NCI-H1694 treated with DMSO at 0.1 percent for 48 hours (cell line): ENCODE measurements at regions not wholly inside any gene's neighbourhood (a gene's known extent, or its start where the extent isn't known, plus 50 kb on each side); places are given as distances from the start of the nearest gene placed in this dataset.
"Not testable (repeated sequence)": the region's sequence is repeated elsewhere in the genome, so short reads cannot be mapped to it uniquely, and the experiment has no call there.

Experiments used
- DNase-seq: peaks from one replicate; lab custom pipeline; 2025; lab: John Stamatoyannopoulos, UW

DNA sequence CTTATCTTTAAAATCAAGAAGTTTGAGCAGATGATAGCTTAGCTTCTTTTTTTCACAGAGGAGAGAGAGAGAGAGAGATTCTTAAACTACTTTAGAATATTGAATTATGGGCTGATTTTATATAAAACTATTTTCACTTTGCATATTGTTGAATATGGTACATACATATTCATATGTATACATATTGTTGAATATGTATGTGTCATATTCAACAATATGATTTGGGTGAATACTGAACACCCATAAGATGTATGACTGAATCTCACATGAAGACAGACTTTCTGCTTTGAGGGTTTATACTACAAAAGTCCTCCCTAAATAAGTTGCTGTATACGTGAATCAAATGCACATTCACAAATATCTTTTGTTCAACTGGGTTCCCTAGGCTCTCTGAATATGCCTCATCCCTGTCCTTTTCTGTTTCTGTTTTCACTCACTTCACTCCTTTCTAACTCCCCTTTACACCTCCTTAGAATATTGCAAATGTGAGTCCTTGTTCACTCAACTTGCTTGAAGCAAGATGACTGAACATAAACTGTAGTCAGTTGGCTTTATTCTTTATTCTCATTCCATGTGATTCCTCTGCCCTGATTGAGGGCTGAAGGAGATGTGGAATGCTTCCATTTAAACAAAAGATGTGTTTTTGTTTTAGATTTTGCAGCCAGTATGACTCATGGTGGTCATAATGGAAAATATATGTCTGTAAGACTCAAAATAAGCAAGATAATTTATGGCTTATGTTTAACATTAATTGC lies 225.4 kb upstream of the DAB2 start:
- no peak for DNase-seq

DNA sequence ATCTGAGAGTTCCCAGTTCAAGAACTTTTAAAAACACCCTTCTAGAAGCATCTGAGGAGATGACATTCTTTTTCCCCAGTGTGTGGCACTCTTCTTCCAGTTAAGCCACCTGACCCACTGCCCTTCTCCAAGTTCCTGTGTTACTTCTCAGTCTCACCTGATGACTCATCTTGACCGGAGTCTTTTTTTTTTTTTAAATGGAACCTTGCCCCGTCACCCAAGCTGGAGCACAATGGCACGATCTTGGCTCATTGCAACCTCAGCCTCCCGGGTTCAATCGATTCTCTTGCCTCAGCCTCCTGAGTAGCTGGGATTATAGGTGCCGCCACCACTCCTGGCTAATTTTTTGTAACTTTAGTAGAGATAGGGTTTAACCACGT lies 224.1 kb upstream of the DAB2 start:
- no peak for DNase-seq

DNA sequence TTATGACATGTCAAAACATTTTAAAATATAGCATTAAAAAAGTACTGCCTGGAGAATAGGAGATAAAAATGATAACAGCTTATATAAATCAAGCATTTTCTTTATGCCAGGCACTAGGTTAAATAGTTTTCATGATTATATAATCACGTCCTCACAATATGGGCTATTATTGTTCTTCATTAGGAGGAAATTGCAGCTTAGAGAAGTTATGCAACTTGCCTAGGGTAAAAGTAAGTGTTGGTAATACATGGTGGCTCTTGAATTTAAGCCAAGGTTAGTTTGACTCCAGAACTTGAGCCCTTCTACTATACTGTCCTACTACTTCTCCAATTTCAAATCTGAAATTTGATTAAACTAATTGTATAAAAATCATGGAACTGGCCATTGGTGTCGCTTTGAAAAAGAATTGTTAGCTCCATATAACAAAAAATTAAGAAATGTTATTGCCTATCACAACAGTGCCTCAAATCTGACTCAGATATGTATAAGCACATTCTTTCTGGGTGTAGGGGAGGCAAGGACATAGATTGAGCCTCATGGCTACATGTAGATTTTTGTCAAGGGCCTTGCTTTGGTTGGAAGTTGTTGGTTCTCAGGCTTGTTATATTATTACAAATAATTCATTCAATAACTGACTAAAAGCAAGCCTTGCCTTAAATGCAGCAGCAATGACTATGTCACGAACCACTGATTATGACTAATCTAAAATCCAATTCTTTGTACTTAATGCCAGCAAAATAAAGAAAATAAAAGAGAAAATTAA lies 223.5 kb upstream of the DAB2 start:
- no peak for DNase-seq

DNA sequence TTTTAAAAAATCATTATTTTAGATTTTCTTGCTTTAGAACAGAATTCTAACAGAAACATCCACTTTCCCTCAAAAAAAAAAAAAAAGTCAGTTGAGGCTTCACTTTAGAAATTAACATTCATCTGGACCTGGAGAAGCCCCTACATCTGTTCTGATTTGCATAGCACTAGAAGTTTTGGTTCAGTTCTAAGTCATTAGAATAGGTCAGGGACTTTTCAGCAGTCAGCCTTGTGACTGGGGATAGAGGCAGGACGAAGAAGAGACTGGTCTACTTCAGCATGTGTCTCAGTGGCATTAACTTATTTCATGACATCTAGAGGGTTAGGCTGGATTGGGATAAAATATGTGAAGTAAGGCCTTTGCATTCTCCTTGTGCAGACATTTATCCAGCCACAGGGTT lies 215.8 kb upstream of the DAB2 start:
- DNase-seq = no peak

DNA sequence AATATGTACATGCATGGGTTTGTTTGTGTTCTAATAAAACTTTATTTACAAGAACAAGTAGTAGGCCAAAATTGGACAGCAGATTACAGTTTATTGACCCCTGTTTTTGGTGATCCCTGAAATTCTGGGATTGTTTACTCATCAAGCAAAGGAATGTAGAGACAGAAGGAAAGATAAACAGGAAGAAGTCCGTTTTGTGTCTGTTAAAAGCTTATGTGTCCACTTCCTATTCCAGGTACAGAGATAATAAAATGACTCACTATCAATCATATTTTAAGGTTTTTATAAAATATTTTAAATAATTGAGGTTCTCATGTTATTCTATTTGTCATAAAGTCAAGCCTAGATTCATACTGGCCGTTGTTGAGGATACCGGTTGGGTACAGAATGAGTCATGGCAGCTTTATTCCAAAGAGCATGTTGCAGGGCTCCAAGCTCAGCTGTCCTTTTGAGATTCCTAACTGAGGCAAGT lies 214.9 kb upstream of the DAB2 start:
- DNase-seq = no peak

DNA sequence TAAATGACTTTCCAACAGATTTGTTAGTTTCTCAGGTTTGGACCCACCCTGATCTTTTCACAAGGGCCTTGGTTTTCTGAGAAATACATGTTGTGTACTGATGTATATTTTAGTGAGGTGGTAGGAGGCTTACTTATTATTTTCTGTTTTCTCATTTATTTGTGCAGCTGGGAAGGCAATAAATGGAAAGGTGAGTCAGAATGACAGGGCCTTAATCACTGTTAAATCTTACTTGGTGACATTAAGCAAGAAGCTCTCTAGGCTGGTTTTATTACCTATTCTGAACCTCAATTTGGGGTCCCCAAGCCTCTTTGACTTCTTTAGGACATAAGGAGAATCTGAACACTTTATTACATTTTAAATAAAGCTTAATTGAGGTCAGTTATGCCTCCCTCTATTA lies 214.0 kb upstream of the DAB2 start:
- no peak for DNase-seq

DNA sequence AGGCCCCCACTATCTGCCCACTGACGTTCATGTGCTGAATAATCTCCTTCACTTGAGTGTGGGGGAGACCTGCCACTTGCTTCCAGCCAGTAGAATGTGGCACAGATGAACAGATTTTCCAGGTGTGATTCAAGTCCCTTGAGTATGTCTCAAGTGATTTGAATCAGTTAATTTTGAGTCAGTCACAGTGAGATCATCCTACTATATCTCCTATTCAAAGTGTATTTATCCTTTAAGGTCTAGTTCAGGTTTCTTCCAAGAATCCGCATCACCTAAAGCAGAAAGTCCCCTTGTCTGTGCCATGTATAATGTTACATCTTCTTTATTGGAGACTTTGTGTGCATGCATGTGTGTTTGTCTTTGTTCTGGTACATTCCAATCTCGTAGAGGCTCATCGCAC lies 208.3 kb upstream of the DAB2 start:
- DNase-seq = no peak

DNA sequence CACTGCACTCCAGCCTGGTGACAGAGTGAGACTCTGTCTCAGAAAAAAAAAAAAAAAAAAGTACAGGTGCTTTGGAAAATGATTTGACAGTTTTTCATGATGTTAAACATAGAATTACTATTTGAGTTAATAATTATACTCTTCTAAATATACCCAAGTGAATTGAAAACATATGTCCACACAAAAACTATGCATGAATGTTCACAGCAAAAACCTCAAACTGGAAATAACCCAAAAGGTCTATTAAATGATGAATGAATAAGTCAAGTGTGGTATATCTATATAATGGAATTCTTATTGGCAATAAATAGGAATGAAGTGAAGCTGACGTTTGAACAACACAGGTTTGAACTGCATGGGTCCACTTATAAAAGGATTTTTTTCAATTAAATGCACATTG lies 207.2 kb upstream of the DAB2 start:
- DNase-seq = no peak

DNA sequence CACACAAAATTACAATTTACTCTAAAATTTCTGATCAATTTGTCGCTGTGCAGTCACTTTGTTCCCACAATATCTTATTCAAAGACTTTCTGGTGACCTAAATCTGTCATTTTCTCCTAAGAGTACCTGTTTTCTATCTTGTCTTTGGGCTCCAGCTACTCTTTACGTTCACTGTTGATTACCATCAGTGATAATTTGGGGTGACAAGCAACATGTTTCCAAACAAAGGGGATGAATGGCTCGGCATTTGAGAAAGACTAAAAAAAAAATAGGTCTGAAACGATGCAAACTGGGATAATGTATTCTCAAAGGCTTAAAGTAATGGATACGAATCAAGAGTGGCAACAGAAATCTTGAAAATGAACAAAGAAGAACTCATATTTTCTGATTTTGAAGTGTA lies 205.2 kb upstream of the DAB2 start:
- DNase-seq = no peak

DNA sequence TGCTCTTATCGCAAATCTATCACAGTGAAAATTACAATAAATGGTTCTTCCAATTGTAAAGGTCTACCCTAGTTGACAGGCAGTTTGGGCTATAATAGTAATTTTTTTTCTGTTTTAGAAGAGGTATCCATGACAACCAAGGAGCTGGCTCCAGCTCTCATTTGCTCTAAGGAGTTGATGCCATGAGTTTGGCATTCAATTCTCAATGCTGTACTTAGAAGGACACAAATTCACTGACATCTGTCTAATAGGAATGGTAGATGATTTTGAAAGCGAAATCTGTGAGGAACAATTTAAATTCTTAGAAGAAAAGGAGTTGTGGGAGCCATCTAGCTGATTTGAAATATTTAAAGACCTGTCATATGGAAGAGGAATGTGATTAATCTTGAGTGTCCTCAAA lies 203.6 kb upstream of the DAB2 start:
- no peak for DNase-seq

DNA sequence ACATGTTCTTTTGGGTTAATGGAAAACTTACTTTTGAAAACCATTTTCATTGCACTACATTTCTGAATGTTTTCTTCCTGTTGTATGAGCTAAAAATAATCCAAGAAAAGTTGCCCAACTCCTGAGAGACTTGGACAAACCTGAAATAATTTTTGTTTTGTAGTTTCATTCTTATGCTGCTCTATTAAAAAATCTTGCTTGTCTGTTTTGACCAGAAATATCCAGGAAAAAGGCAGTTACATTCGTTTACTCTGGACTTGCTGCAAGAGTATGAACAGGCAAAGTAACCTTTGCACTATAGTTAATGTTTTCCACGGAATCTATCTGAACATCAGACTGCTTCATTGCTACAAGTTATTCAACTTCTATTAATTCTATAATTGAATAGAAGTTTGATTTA lies 200.1 kb upstream of the DAB2 start:
- no peak for DNase-seq

DNA sequence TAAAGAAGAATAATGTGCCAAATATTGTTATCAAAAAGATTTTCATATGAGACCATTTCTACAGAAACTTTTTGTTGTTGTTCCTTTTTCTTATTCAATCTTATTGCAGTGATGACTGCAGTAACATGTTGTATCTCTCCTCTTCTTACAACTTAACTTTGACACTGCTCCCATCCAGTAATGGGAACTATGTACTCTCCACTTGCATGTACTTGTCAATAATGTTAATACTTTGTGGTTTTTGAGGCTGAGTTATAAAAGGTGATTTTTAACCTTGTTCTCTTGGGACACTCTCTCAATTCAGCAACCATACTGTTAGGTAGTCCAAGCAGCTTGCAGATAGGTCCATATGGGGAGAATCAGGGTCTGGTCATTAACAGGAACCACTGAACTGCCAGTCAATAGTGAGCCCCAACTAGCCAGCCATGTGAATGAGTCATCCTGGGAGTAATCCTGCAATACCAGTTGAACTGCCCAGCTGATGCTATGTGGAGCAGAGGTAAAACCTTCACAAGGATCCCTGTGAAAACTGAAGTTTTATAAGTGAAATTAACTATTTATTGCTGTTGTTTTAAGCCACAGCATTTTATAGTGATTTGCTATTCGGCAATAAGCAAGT lies 199.6 kb upstream of the DAB2 start:
- DNase-seq = no peak

DNA sequence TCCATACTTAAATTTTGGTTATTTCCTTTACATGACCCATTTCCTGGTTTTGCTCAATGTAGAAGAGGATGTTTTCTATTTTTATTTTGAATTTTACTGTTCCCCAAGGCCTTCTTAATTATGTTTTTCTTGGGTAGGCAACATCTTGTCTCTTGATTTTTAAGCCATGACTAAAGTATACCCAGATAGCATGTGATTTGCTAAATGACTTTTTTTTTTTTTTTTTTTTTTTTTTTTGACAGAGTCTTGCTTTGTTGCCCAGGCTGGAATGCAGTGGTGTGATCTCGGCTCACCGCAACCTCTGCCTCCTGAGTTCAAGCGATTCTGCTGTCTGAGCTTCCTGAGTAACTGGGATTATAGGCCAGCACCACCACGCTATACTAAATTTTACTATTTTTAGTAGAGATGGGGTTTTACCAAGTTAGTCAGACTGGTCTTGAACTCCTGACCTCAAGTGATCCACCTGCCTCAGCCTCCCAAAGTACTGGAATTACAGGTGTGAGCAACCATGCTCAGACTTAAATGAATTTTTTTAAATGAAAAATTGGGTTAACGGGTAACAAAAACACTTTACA lies 198.6 kb upstream of the DAB2 start:
- no peak for DNase-seq

DNA sequence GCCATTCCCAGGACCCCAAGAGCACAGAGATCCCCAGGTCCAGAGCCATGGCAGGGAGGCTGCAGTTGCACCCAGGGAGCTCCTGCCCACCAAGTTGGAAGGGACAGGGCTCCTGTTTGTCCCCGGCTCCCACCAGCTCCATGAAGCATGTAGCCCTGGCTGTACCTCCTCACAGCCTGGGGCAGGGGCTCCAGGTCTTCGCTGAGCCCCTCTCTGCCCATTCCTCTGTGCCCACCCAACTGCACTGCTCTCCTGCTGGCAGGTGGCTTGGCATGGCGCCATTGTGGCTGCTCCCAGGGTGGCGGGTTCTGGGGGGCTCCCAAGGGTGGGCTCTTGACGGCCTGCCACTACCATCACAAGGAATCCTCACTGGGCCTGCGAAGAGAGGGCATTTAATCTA lies 197.5 kb upstream of the DAB2 start:
- DNase-seq = no peak

DNA sequence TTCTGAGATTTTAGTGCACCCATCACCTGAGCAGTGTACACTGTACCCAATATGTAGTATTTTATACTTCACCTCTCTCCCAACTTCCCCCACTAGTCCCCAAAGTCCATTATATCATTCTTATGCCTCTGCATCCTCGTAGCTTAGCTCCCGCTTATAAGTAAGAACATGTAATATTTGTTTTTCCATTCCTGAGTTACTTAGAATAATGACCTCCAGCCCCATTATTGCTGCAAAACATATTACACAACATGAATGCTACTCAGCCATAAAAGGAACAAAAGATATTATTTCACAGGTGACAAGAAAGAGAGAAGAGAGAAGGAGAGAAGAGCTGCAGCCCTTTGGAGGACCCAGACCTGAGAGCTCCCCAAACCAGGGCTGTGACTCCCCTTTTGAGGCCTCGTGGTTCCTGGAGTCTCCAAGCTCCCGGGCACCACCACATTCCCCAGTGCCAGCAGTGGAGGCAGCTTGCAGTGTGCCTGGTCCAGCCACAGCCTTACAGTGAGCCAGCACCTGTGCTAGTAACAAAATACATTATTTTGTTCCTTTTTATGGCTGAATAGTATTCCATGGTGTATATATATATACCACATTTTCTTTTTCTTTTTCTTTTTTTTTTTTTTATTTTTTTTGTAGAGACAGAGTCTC lies 194.5 kb upstream of the DAB2 start:
- DNase-seq = no peak

DNA sequence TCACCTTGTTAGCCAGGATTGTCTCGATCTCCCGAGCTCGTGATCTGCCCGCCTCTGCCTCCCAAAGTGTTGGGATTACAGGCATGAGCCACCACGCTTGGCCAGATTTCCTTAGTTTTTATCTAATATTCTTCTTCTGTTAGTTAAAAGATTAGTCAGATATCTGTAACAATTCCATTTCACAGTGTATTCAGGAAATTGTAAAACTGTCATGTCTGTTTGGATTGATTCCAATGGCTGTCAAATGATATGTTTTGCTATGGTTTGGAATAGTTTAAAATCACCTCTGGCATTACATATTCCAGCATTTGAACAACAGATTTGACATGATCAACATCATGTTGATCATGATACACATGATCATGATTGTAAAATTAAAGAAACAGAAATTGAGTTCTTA lies 193.6 kb upstream of the DAB2 start:
- DNase-seq = no peak

DNA sequence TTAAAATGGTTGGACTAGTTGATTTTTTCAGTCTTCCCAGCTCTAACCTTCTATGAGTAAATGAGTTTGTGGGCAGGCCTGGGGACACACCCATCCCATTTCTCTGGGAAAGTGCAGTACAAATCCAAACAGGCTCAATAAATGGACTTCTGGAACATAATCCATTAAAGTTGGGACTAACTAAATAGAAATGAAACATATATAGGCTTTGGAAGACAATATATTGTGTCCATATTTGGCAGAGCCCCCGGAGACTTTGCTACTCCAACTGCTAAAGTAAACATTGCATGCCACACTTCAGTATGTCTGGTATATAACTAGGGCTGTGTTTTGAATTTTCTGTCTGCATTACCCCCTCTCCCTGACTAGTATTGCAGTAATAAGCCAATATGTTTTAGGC lies 191.4 kb upstream of the DAB2 start:
- DNase-seq = no peak

DNA sequence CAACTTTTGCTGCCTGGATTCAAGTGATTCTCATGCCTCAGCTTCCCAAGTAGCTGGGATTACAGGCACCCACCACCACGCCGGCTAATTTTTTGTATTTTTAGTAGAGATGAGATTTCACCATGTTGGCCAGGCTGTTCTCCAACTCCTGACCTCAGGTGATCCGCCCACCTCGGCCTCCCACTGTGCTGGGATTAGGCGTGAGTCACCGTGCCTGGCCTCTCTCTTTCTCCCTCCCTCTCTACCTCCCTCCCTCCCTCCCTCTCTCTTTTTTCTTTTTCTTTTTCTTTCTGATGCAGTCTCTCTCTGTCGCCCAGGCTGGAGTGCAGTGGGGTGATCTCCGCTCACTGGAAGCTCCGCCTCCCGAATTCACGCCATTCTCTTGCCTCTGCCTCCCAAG lies 186.3 kb upstream of the DAB2 start:
- DNase-seq = not testable (repeated sequence)

DNA sequence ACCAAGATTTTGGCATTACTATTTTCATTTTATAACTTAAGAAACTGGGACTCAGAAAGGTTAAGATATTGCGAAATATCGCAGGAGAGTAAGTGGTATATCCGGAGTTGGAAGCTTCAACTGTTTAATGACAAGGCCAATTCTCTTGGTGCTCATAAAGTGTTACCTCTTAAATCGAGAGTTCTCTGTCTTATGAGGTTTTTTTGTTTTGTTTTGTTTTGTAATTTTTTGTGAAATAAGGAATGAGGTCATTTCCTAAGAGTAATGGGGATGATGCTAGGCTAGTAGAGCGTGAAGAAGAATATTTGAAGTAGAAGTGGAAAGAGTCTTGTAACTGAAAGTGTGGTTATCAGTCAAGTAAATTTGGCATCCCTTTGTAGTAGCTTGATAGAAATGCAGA lies 183.2 kb upstream of the DAB2 start:
- DNase-seq = no peak

DNA sequence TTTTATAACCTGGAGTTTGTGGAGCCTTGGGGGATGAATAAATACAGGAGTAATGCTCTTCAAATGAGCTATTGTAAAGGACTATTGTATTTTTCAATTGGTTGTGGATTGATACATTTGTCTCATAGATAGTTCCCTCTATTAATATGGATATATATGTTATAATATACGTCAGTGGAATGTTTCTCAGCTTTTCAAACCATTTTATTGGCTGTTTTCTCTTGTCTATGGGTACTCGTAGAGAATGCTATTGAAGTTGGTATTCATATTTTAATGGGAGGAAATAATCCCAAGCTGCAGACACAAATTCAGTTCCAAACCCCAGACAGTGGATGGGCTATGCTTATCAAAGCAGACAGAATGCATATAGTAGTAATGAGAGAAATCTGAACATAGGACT lies 181.8 kb upstream of the DAB2 start:
- no peak for DNase-seq

DNA sequence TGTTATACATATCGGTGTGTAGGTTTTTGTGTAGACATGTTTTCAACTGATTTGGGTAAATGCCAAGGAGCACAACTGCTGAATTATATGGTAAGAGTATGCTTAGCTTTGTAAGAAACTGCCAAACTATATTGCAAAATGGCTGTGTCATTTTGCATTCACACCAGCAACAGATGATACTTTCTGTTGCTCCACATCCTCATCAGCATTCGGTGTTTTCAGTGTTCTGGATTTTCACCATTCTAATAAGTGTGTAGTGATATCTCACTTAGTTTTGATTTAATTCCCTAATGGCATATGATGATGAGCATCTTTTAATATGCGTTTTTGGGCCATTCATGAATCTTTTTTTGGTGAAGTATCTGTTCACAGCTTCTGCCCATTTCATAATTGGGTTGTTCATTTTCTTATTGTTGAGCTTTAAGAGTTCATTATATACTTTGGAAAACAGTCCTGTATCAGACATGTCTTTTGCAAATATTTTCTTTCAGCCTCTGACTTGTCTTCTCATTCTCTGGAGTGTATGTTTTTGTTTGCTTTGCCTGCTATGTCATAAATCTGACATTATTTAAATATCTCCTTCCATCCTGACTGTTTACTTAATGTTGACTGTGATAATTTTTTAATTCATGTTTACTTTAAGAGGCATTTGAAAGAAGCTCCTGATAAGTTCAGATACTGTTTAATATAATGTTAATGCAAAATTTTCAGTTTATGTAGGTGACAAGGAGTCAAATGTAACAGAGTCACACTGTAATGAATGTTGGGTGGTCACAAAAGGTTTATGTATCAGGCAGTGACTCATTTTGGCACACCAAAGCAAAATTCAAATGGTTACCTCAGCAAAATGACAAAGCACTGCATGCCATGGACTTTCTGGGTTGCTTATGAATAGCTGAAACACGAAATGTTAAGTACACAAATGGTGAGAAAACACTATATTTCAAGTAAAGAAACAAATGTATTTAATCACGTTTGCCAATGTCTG lies 181.1 kb upstream of the DAB2 start:
- no peak for DNase-seq
